ENCODE measurements at regions not wholly inside any gene's neighbourhood (a gene's known extent, or its start where the extent isn't known, plus 50 kb on each side); places are given as distances from the start of the nearest gene placed in this dataset.
"Not testable (repeated sequence)": the region's sequence is repeated elsewhere in the genome, so short reads cannot be mapped to it uniquely, and the experiment has no call there.

DNA sequence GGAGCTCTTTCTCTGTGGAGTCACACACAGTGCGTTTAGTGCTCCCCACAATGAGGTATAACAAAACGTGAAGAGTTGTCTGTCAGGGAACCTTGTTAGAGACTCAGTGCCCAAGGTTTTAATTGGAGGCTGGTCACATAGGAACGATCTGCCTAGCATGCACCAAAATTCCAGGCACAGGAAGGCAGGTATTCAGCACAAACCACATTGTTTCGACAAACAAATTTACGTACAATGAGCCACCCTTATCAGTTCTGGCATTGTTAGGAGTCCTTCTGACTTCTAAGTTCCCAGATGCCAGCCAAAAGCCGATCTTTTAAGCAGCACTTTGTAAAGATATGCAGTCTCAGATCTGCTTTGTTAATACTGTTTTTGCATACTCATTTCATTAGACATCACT lies 414.2 kb upstream of the MTPN start:
- Histone ChIP-seq H3K4me1 (ENCODE audit: insufficient read depth, low read length) (peaks cover 5% of the 10 kb centered on the region; the same call in 1 of the 2 replicates), H3K9ac (ENCODE audit: low read depth, low read length) (no peak overlapping the region), H3K36me3 (ENCODE audit: insufficient read depth, low read length) (no peaks in the 10 kb centered on the region), H3K9me3 (ENCODE audit: control insufficient read depth, insufficient read depth, low read length) (no peaks in the 10 kb centered on the region)

DNA sequence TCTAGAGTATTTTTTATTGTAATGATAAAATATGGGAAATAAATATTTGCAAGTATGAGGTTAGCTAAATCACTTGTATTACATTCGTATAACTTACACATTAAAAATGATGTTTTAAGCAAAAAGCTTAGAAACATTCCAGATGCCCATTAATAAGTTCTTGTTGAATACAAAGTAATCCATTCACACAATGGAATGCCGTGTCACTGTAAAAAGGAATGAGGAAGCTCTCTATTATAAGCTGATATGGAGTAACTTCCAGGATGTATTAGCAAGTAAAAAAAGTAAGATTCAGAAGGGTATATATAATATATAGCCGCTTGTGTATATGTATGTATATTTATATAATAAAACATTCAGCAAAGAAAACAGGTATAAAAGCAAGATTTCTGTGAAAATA lies 412.8 kb upstream of the MTPN start:
- peaks cover 5% of the 10 kb centered on the region; the same call in 1 of the 2 replicates for H3K4me1 ChIP-seq (ENCODE audit: insufficient read depth, low read length)
- no peaks in the 10 kb centered on the region for H3K9me3 ChIP-seq (ENCODE audit: control insufficient read depth, insufficient read depth, low read length)
- H3K9ac ChIP-seq (ENCODE audit: low read depth, low read length), result no peak overlapping the region
- H3K36me3 ChIP-seq (ENCODE audit: insufficient read depth, low read length), result no peaks in the 10 kb centered on the region

DNA sequence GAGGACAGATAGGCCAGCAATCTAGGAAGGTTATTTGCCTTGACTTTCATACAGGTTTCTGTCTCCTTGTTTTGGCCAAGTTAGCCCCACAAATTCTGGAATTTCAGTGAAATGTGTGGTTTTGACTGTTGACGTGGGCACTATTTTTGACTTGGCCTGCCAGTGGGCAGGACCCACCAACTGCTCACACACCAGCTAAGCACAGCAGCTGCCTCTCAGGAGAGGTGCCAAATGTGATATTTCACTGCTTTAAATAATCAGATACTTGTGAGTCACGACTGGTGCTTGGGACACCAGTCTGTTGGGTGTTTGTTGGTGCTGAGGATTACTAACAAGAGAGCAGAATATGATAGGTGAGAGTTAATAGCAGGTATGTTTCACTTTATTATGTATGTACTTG lies 409.7 kb upstream of the MTPN start:
- H3K9me3 ChIP-seq (ENCODE audit: control insufficient read depth, insufficient read depth, low read length), result no peaks in the 10 kb centered on the region
- peaks cover 5% of the 10 kb centered on the region; the same call in 1 of the 2 replicates for H3K4me1 ChIP-seq (ENCODE audit: insufficient read depth, low read length)
- no peak overlapping the region for H3K9ac ChIP-seq (ENCODE audit: low read depth, low read length)
- H3K36me3 ChIP-seq (ENCODE audit: insufficient read depth, low read length), result no peaks in the 10 kb centered on the region

DNA sequence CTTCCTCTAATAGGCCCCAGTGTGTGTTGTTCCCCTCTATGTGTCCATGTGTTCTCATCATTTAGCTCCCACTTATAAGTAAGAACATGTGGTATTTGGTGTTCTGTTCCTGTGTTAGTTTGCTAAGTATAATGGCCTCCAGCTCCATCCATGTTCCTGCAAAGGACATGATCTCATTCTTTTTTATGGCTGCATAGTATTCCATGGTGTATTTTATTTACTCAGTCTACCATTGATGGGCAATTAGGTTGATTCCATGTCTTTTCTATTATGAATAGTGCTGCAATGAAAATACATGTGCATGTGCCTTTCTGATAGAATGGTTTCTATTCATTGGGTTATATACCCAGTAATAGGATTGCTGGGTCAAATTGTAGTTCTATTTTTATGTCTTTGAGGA lies 394.2 kb upstream of the MTPN start:
- not testable (repeated sequence) for H3K4me1 ChIP-seq (ENCODE audit: insufficient read depth, low read length); H3K9ac ChIP-seq (ENCODE audit: low read depth, low read length); H3K9me3 ChIP-seq (ENCODE audit: control insufficient read depth, insufficient read depth, low read length); H3K36me3 ChIP-seq (ENCODE audit: insufficient read depth, low read length)

DNA sequence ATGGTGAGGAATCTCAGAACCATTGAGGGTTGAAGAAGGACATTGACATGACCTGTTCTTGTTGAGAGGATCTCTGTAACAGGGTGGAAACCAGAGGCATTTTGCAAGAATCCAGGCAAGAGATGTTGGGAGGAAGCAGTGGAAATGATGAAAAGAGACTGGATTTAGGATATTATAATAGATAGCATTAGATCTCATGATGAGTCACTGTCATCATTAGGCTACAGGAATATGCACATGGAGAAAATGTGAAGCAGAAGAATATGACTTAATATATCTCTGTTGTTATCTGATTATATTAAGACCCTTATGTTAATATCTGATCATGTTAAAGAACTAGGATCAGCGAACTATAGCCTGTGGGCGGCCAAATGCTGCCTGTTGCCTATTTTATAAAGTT lies 393.0 kb upstream of the MTPN start:
- no peaks in the 10 kb centered on the region for H3K9me3 ChIP-seq (ENCODE audit: control insufficient read depth, insufficient read depth, low read length)
- H3K9ac ChIP-seq (ENCODE audit: low read depth, low read length), result no peak overlapping the region
- H3K36me3 ChIP-seq (ENCODE audit: insufficient read depth, low read length), result no peaks in the 10 kb centered on the region
- no peaks in the 10 kb centered on the region for H3K4me1 ChIP-seq (ENCODE audit: insufficient read depth, low read length)

DNA sequence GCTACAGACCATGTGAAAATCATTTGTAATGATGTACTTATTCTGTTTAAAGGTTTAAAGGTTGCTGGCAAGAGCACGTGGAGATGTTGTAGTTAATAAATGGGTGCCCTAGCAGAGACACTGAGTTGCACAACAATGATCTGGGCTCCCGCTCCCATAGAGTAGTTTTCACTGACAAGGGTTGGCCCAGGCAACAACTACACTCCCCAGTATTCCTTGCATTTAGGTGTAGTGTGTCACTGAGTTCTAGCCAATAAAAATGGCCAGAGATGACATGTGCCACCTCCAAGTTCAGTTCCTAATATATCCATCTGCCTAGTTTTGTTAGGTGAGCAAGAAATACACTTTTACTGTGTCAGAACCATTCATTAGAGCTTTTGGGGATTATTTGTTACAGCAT lies 392.1 kb upstream of the MTPN start:
- Histone ChIP-seq H3K4me1 (ENCODE audit: insufficient read depth, low read length) (no peaks in the 10 kb centered on the region), H3K9me3 (ENCODE audit: control insufficient read depth, insufficient read depth, low read length) (no peaks in the 10 kb centered on the region), H3K36me3 (ENCODE audit: insufficient read depth, low read length) (no peaks in the 10 kb centered on the region), H3K9ac (ENCODE audit: low read depth, low read length) (no peak overlapping the region)

DNA sequence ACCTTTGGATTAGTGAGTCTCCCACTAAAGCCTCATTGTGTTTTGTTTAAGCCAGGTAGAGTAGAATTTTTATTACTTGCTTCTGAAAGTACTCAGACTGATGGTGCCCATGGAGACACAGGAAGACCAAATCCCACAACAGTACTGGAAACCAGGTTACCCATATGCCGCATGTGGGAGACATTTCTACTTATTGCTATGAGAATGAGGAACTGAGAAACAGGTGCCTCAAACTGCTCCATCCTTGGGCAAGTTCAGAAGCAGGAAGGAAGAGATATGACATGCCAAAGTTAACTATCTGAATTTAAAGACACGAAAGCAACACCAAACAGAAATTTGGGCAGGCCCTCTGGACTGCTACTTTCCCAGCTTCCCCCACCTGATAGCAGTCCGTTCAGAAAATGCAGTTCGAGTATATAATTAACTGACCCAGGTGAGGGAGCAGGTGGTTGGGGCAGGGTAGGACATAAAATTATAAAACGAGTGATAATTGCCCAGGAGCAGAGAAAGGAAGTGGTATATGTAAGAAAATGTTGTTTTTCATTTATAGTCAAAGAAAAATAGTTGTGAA lies 382.3 kb upstream of the MTPN start:
- Histone ChIP-seq H3K36me3 (ENCODE audit: insufficient read depth, low read length) (no peaks in the 10 kb centered on the region), H3K9ac (ENCODE audit: low read depth, low read length) (no peak overlapping the region), H3K4me1 (ENCODE audit: insufficient read depth, low read length) (no peaks in the 10 kb centered on the region), H3K9me3 (ENCODE audit: control insufficient read depth, insufficient read depth, low read length) (no peaks in the 10 kb centered on the region)

DNA sequence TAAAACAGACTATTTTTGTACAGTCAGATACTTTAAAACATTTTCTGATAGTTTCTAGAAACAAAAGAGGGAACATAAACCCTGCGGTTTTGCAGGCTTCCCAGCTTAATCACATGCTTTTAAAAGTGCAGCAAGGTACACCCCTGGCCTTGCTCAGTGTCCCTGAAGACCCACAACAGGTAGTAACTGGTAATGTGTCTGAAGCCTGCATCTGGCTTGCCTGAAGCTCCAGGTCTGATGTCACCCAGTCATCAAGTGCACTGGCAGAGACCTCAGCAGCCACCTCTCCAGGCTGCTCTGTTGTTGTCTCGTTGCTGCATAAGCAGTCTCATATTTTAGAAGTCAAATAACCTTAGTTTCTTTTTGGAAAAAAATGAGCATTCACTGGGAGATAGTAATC lies 376.1 kb upstream of the MTPN start:
- Histone ChIP-seq H3K9ac (ENCODE audit: low read depth, low read length) (no peak overlapping the region), H3K9me3 (ENCODE audit: control insufficient read depth, insufficient read depth, low read length) (no peaks in the 10 kb centered on the region), H3K36me3 (ENCODE audit: insufficient read depth, low read length) (no peaks in the 10 kb centered on the region), H3K4me1 (ENCODE audit: insufficient read depth, low read length) (no peaks in the 10 kb centered on the region)

DNA sequence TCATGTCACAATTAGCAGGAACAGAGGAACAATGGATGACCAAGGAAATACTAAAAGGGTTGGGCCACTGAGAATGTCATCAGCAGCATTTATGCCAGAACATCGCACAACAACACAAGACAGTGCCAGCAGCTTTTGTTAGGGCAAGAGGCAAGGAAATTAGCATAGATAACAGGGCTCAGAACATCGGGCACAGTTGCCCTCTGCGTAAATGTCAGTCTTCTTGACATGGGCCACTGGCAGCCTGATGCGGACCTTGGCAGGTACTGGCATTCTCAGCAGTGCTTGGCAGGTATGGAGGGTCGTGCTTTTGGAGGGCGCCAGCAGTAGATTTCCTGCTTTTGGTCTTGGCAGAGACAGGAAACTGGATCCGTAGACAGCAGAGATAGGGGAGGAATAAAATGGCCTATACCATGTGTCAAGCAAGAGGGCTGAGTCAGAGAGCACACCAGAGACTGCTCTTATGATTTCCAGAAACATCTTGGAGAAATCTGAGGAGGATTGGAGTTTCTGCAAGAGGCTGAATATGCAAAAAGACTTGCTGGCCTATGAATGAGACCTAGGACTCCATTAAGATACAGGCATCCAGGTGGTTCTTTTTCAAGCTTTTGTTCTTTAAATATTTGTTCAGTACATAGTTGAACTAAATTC lies 371.5 kb upstream of the MTPN start:
- Histone ChIP-seq H3K9ac (ENCODE audit: low read depth, low read length) (no peak overlapping the region), H3K4me1 (ENCODE audit: insufficient read depth, low read length) (no peaks in the 10 kb centered on the region), H3K36me3 (ENCODE audit: insufficient read depth, low read length) (no peaks in the 10 kb centered on the region), H3K9me3 (ENCODE audit: control insufficient read depth, insufficient read depth, low read length) (no peaks in the 10 kb centered on the region)

DNA sequence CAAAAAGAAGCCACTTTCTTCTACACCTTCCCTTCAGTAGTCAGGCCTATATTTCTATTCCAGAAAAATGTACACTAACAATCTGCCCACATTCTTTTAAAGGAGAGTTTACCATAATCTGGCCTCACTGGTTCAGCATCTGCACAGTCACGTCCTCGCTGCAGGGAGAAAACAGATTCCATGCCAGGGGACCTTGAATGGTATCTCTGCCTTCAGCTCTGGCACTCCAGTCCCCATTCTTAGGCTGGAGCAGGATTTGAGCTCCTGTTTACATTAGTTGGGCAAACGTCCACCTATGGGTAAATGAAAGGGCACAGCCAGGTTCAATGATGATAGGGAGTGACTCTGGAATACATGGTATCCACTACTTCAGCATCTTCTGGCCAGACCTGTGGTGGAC lies 371.0 kb upstream of the MTPN start:
- H3K36me3 ChIP-seq (ENCODE audit: insufficient read depth, low read length), result no peaks in the 10 kb centered on the region
- no peaks in the 10 kb centered on the region for H3K9me3 ChIP-seq (ENCODE audit: control insufficient read depth, insufficient read depth, low read length)
- H3K9ac ChIP-seq (ENCODE audit: low read depth, low read length), result no peak overlapping the region
- no peaks in the 10 kb centered on the region for H3K4me1 ChIP-seq (ENCODE audit: insufficient read depth, low read length)

DNA sequence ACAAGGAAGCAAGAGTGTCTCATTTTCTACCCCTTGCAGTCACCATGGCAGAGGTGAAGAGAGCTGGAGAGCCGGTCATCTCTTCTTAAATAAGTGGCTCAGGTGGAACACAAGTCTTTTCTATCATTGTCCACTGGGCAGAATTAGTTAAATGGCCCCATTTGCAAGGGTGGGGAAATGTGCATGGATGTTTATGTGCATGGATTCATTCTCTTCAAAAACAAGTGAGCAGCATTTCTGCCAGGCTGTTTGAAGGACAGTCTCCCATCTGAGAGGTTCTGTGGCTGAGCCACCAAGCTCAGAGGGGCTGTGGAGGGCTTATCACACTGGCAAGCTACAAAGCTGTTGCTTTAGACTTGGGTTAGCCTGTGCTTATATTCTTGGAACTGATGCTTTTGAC lies 370.3 kb upstream of the MTPN start:
- Histone ChIP-seq H3K36me3 (ENCODE audit: insufficient read depth, low read length) (no peaks in the 10 kb centered on the region), H3K9ac (ENCODE audit: low read depth, low read length) (no peak overlapping the region), H3K9me3 (ENCODE audit: control insufficient read depth, insufficient read depth, low read length) (no peaks in the 10 kb centered on the region), H3K4me1 (ENCODE audit: insufficient read depth, low read length) (no peaks in the 10 kb centered on the region)

DNA sequence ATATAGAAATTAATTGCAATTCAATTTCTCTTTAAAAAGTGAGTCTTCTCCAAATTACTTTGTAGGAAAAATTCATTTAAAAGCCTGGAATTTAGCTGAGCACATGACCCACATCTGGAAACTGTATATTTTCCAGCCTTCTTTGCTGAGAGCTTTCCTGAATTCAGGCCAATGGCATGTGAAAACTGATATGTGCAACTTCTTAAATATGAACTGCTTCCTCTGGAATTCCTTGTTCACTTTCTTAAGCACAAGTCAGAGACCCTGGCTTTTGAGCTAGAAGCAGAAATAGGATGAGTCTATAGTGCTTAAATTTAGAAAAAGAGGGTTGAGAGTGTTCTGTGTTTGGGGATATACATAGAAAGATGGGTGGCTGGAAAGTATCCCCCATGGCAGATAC lies 365.1 kb upstream of the MTPN start:
- Histone ChIP-seq H3K9me3 (ENCODE audit: control insufficient read depth, insufficient read depth, low read length) (no peaks in the 10 kb centered on the region), H3K9ac (ENCODE audit: low read depth, low read length) (no peak overlapping the region), H3K36me3 (ENCODE audit: insufficient read depth, low read length) (no peaks in the 10 kb centered on the region), H3K4me1 (ENCODE audit: insufficient read depth, low read length) (no peaks in the 10 kb centered on the region)

DNA sequence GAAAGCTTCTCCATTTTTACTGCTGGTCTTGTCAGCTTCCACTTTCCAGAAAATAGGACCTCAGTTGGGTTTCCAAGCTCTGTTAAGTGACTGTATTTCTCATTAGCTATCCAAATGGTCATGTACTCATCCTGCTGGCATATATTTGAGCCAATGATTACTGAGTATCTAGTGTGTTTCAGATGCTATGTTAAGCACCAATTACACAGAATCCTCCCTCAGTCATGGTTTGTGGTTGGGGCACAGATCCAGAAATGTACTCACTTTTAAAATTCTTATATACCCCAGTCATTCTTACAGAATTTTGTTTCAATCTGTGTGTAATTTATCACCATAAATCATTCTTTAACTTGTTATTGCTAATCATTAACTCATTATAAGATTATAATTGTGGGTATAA lies 362.3 kb upstream of the MTPN start:
- H3K36me3 ChIP-seq (ENCODE audit: insufficient read depth, low read length), result no peaks in the 10 kb centered on the region
- H3K9ac ChIP-seq (ENCODE audit: low read depth, low read length), result no peak overlapping the region
- no peaks in the 10 kb centered on the region for H3K4me1 ChIP-seq (ENCODE audit: insufficient read depth, low read length)
- no peaks in the 10 kb centered on the region for H3K9me3 ChIP-seq (ENCODE audit: control insufficient read depth, insufficient read depth, low read length)

DNA sequence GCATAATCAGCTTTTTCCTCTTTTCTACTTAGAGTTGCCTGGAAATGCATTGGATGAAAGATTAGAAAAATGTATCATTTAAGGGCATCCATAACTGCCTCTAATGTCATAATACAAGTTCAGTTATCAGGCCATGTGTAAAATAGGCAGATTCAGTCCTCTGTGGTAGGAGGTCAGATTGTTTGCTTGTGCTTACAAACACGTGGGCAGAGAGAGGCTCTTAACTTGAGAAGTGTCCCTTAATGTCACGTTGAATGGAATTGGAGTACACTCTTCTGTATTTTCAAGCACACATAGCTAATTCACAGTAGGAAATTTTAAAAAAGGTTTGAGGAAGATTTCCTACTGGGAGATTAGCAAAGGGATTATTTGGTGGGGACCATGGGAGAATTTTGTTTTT lies 359.8 kb upstream of the MTPN start:
- no peaks in the 10 kb centered on the region for H3K9me3 ChIP-seq (ENCODE audit: control insufficient read depth, insufficient read depth, low read length)

DNA sequence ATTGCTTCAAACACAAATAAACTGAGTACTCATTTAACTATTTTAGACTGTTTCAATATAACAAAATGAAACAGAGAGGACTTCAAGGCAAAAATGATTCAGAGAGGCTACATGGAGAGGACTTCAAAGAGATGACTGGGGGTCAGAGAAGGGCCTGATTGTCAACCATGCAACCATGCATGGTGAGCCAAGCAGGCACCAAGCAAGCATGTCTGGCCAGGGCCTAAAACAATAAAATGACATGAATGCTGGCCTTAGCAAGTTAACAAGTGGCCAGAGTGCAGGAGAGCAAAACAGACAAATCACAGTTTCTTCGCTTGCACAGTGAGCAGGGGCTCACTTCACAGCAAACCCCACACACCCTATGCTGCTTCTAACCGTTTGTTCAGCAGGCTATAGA lies 356.5 kb upstream of the MTPN start:
- Histone ChIP-seq H3K9me3 (ENCODE audit: control insufficient read depth, insufficient read depth, low read length) (no peaks in the 10 kb centered on the region), H3K9ac (ENCODE audit: low read depth, low read length) (no peak overlapping the region), H3K4me1 (ENCODE audit: insufficient read depth, low read length) (no peaks in the 10 kb centered on the region), H3K36me3 (ENCODE audit: insufficient read depth, low read length) (no peaks in the 10 kb centered on the region)

More for the DNA sequence above, 359.8 kb upstream of the MTPN start:
- Histone ChIP-seq H3K9ac (ENCODE audit: low read depth, low read length) (no peak overlapping the region), H3K36me3 (ENCODE audit: insufficient read depth, low read length) (no peaks in the 10 kb centered on the region), H3K4me1 (ENCODE audit: insufficient read depth, low read length) (no peaks in the 10 kb centered on the region)

Data from ES-I3 (cell line).